Omental fat pad (tissue), 3 donors: ENCODE measurements at regions not wholly inside any gene's neighbourhood (a gene's known extent, or its start where the extent isn't known, plus 50 kb on each side); places are given as distances from the start of the nearest gene placed in this dataset.
"Not testable (repeated sequence)": the region's sequence is repeated elsewhere in the genome, so short reads cannot be mapped to it uniquely, and the experiment has no call there.

Experiments used
- ATAC-seq: fragments of 150-250 bp; one replicate; pipeline ENCODE4 v1.9.1; 2016; ENCODE audit warnings: mild to moderate bottlenecking, moderate library complexity; ENCODE audit not compliant: low FRiP score
- DNase-seq: peaks from one replicate; pipeline ENCODE4 v3.0.0-alpha.2; 2019; ENCODE audit warnings: low spot score
- TF ChIP-seq, protein P1 (sequence below), 3 donors: fragments of 450-650 bp; IDR thresholded peaks; one replicate each; pipeline ENCODE4 v1.5.1; 2016 to 2017; ENCODE audit warnings: antibody characterized with exemption in 3 of 3, mild to moderate bottlenecking in 3 of 3, moderate library complexity in 2 of 3

DNA sequence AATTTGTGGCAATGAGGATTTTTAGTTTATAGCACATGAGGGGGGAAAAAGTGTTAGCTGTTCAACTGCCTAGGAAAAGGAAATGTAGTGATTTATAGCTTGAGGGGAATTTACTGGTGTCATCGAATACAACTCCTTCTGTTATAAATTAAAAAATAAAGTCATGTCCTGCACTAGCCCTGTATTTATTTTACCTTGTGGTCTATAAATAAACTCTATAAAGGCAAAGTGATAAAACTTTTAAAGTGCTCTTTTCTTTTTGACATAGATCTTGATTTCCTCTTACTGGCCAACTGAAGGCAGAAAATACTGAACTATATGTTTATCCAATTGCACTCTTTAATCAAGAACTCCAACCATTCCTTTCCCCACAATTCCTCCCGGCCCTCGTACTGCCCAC, 672.1 kb upstream of the SLIT2 start:
- no peak for ATAC-seq
- no peak for DNase-seq
- TF ChIP-seq, protein P1, sequence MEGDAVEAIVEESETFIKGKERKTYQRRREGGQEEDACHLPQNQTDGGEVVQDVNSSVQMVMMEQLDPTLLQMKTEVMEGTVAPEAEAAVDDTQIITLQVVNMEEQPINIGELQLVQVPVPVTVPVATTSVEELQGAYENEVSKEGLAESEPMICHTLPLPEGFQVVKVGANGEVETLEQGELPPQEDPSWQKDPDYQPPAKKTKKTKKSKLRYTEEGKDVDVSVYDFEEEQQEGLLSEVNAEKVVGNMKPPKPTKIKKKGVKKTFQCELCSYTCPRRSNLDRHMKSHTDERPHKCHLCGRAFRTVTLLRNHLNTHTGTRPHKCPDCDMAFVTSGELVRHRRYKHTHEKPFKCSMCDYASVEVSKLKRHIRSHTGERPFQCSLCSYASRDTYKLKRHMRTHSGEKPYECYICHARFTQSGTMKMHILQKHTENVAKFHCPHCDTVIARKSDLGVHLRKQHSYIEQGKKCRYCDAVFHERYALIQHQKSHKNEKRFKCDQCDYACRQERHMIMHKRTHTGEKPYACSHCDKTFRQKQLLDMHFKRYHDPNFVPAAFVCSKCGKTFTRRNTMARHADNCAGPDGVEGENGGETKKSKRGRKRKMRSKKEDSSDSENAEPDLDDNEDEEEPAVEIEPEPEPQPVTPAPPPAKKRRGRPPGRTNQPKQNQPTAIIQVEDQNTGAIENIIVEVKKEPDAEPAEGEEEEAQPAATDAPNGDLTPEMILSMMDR (IDR thresholded peaks at IDR 0.05) = no peak

DNA sequence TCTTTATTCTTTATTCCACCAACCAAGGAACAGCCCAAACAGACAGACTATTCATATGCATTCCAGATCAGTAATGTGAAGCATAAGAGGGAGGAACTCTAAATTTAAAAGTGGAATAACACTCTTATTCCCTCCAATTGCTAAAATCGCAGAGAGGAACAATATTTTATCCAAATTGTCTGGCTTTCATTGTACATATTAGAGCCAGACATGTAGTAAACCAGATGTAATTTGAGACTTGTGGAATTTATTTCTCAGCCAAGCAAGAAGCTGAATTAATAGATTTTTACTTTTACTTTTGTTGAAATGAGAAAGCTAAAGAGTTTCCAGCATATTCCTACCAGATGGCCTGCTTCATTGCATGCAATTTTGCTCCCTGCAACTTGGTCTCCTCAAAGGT, 674.6 kb upstream of the SLIT2 start:
- ATAC-seq (no peak), DNase-seq (no peak)
- TF ChIP-seq, protein P1 (IDR thresholded peaks at IDR 0.05) = no peak

DNA sequence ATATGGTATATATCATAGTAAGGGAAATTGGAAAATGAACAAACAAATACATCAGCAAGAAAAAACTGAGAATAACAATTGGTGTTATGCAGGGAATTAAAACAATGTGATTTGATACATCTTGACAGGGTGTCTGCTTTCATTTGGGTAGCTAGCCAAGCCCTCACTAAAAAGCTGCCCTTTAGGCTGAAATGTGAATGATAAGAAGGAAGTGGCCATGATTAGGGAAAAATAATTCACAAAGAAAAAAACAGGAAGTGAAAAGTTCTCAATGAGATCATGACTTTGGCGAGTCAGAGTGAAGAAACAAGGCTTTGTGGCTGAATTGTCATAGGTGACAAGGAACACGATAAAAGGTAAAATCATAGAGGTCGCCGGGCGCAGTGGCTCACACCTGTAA, 675.8 kb upstream of the SLIT2 start:
- DNase-seq (no peak), ATAC-seq (no peak)
- TF ChIP-seq, protein P1 (IDR thresholded peaks at IDR 0.05) = no peak

DNA sequence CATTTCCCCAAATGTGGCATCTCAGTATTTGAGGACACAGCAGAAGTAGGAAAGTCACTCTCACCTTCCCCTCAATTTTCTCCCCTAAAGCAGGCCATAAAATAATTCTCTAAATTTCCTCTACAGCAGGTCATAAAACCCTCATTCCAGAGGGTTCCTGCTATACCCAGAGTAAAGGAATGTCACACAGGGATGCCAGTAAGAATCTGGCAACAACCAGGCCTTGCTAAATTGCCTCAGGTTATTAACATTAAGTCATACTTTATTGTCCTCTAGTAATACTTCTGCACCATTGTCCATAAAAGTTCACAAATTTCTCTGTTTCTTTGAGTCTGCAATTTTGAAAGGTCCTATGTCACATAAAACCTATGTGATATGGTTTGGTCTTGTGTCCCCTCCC, 685.7 kb upstream of the SLIT2 start:
- TF ChIP-seq, protein P1 (IDR thresholded peaks at IDR 0.05) = no peak
- no peak for ATAC-seq
- DNase-seq = no peak

DNA sequence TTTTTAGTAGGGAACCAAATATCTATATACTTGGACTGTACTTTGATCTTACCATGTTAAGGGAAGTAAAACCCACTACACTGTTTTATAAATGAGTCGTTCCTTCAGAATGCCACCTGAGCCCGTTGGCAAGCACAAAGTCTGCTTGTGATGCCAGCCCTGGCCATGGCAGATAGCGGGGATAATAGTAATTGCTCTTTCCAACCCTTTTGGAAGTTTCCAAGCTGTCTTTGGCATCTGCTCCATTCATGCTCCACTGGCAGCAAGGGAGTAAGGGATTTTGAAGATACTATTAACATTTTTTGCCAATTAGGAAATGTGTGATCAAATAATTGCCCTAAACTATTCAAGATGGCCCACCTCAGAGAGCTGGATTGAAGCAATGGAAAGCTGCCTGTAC, 689.2 kb upstream of the SLIT2 start:
- DNase-seq = no peak
- TF ChIP-seq, protein P1 (IDR thresholded peaks at IDR 0.05) = no peak
- ATAC-seq = no peak

DNA sequence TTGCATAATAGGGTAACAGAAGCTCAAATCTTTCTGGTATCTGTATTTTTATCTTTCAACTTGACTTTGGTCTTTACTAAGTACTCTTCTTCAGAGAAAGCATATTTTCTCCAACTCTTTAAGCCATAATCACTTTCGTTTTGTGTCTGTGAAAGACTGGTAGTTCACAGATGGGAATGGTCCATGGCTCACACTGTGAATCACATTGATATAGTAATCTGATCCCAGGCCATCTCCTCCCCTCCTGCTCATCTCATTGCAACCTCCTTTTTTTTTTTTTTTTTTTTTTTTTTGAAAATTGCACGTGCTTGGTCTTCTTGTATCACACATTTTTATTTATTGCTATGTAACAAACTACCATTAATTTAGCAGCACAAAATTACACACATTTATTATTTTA, 694.5 kb upstream of the SLIT2 start:
- TF ChIP-seq, protein P1 (IDR thresholded peaks at IDR 0.05) = no peak
- ATAC-seq (no peak), DNase-seq (no peak)

DNA sequence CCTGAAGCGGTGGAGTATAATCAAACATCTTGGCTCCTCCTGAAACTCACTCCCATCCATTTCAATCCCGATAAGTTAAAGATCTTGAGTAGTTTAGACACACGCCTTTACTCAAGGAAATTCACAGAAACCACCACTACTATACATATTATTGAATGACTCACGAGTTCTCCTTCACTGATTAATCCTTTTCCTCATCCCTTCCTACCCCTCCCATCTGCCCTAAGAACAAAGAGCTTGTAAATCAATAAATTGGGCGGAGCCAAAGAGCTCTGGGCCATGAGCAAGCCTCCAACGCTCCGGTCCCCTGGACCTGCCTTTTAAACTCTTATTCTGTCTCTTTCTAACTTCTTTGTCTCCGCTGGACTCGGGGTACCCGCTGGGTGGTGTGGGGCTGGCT, 695.4 kb upstream of the SLIT2 start:
- not testable (repeated sequence) for ATAC-seq, DNase-seq

DNA sequence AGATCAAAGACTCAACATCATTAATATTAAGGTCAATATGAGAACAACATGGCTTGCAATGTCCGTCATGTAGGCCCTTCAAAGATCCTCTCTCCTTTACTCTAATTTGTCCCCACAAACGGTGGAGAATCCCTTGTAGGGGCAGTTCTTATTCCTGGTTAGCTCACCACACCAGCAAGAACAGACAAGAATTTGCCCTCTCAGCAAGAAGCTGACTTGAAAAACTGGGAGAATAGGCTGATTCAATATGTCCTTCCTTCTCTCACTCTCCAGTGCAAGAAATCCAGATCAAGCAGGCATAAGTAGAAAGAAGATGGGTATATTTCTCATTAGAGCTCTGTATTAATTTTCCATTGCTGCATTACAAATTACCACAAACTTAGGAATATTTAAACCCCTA, 704.2 kb upstream of the SLIT2 start:
- DNase-seq (no peak), ATAC-seq (no peak)
- TF ChIP-seq, protein P1 (IDR thresholded peaks at IDR 0.05) = no peak
